H1 (cell line): ENCODE measurements at regions not wholly inside any gene's neighbourhood (a gene's known extent, or its start where the extent isn't known, plus 50 kb on each side); places are given as distances from the start of the nearest gene placed in this dataset.

Source experiments
- CTCF ChIA-PET: fragments of 300-600 bp; sonication (Branson Sonifier 250); formaldehyde crosslinking; loops from one replicate; lab custom pipeline; 2021; ENCODE audit not compliant: partially characterized antibody; lab: Charles Lee
- POLR2A ChIA-PET: fragments of 300-600 bp; sonication (Branson Sonifier 250); formaldehyde crosslinking; loops from one replicate; lab custom pipeline; 2021; ENCODE audit warnings: inconsistent platforms; ENCODE audit not compliant: partially characterized antibody; lab: Charles Lee
- DNase-seq, 2 experiments: peaks; one replicate each; pipeline versions ENCODE4 v3.0.0 to v3.0.0-alpha.2; 2010 to 2022; ENCODE audit warnings: low spot score in 2 of 2, low read depth in 1 of 2, mixed read lengths in 1 of 2
- FAIRE-seq: peaks from 2 replicates; lab custom pipeline; 2011; peaks lifted over from hg19 to GRCh38; lab: Jason Lieb, UNC
- H2AFZ ChIP-seq: 2 replicates; pipeline ENCODE4 v1.8.1; 2012; ENCODE audit warnings: low read length, inconsistent platforms
- H2AK5ac ChIP-seq: 2 replicates; pipeline ENCODE4 v1.6.1; 2013; ENCODE audit warnings: low read depth, low read length
- H2BK120ac ChIP-seq: replicated peaks from 2 replicates; pipeline ENCODE3; 2013; ENCODE audit warnings: low read depth, low read length, inconsistent platforms
- H2BK12ac ChIP-seq: 2 replicates; pipeline ENCODE4 v1.6.1; 2013; ENCODE audit warnings: low read depth, low read length
- H2BK15ac ChIP-seq: 2 replicates; pipeline ENCODE4 v1.6.1; 2013; ENCODE audit warnings: low read length
- H2BK20ac ChIP-seq: 2 replicates; pipeline ENCODE4 v1.6.1; 2013; ENCODE audit warnings: low read length
- H2BK5ac ChIP-seq: 2 replicates; pipeline ENCODE4 v1.6.1; 2013; ENCODE audit warnings: low read depth, low read length
- H3K14ac ChIP-seq: 2 replicates; pipeline ENCODE4 v1.6.1; 2013; ENCODE audit warnings: inconsistent platforms; ENCODE audit not compliant: insufficient read length
- H3K18ac ChIP-seq: 2 replicates; pipeline ENCODE4 v1.6.1; 2013; ENCODE audit warnings: low read length; ENCODE audit errors: extremely low read depth
- H3K23ac ChIP-seq: 2 replicates; pipeline ENCODE4 v1.6.1; 2013; ENCODE audit warnings: inconsistent platforms; ENCODE audit not compliant: insufficient read length
- H3K23me2 ChIP-seq: 2 replicates; pipeline ENCODE4 v1.6.1; 2013; ENCODE audit warnings: low read depth, low read length
- H3K27ac ChIP-seq: 2 replicates; pipeline ENCODE4 v1.6.1; 2011; ENCODE audit warnings: low read depth, low read length, inconsistent platforms
- H3K27me3 ChIP-seq, 4 experiments: replicated peaks in 1 of 4; 1 replicate in 1 of 4; 2 replicates in 3 of 4; pipeline versions ENCODE4 v1.6.1 to v1.8.1; 2011 to 2013; ENCODE audit warnings: low read length in 3 of 4, mild to moderate bottlenecking in 3 of 4, inconsistent platforms in 2 of 4, mixed read lengths in 2 of 4, moderate library complexity in 1 of 4; ENCODE audit not compliant: control insufficient read depth in 3 of 4, insufficient read depth in 3 of 4; ENCODE audit errors: extremely low read depth in 1 of 4
- H3K36me3 ChIP-seq, 4 experiments: 2 replicates each; pipeline versions ENCODE4 v1.6.1 to v1.8.1; 2011 to 2013; ENCODE audit warnings: mild to moderate bottlenecking in 4 of 4, low read length in 3 of 4, moderate library complexity in 2 of 4, control low read depth in 1 of 4, inconsistent platforms in 1 of 4; ENCODE audit not compliant: insufficient read depth in 4 of 4, control insufficient read depth in 2 of 4
- H3K4ac ChIP-seq: replicated peaks from 2 replicates; pipeline ENCODE3; 2013; ENCODE audit warnings: low read length, low read depth, mixed read lengths, inconsistent platforms; ENCODE audit not compliant: insufficient read length
- H3K4me1 ChIP-seq, 4 experiments: replicated peaks in 1 of 4; 1 replicate in 1 of 4; 2 replicates in 3 of 4; pipeline versions ENCODE4 v1.6.1 to v1.8.1; 2011 to 2013; ENCODE audit warnings: low read length in 3 of 4, inconsistent platforms in 2 of 4, mixed read lengths in 1 of 4; ENCODE audit not compliant: insufficient read depth in 4 of 4, control insufficient read depth in 3 of 4
- H3K4me2 ChIP-seq, 2 experiments: 2 replicates each; pipeline versions ENCODE4 v1.6.1 to v1.8.1; 2011 to 2013; ENCODE audit warnings: low read depth in 2 of 2, low read length in 2 of 2, control low read depth in 1 of 2, inconsistent platforms in 1 of 2, mild to moderate bottlenecking in 1 of 2; ENCODE audit not compliant: insufficient read depth in 1 of 2
- H3K4me3 ChIP-seq, 4 experiments: fragments of 200-600, 300-600 bp in 1 of 4; sonication (generic), shearing (Covaris generic), sonication (Bioruptor Twin) in 1 of 4; 2 replicates each; pipeline versions ENCODE4 v1.5.1 to v1.8.1; 2011 to 2016; ENCODE audit warnings: low read length in 4 of 4, low read depth in 3 of 4, control low read depth in 2 of 4, inconsistent platforms in 2 of 4, mild to moderate bottlenecking in 2 of 4, mixed read lengths in 1 of 4, moderate library complexity in 1 of 4; ENCODE audit not compliant: insufficient read depth in 2 of 4; ENCODE audit errors: extremely low read depth in 1 of 4
- H3K56ac ChIP-seq: replicated peaks from 2 replicates; pipeline ENCODE3; 2013; ENCODE audit warnings: low read depth, mild to moderate bottlenecking, mixed read lengths, low read length, inconsistent platforms; ENCODE audit not compliant: insufficient read length
- H3K79me1 ChIP-seq: 2 replicates; pipeline ENCODE4 v1.6.1; 2013; ENCODE audit warnings: low read depth, low read length, control low read depth
- H3K79me2 ChIP-seq, 2 experiments: 2 replicates each; pipeline versions ENCODE4 v1.6.1 to v1.8.1; 2012 to 2013; ENCODE audit warnings: low read length in 2 of 2, mild to moderate bottlenecking in 2 of 2, inconsistent platforms in 1 of 2; ENCODE audit not compliant: insufficient read depth in 2 of 2, control insufficient read depth in 1 of 2
- H3K9ac ChIP-seq, 4 experiments: replicated peaks in 1 of 4; 1 replicate in 1 of 4; 2 replicates in 3 of 4; pipeline versions ENCODE4 v1.6.1 to v1.8.1; 2011 to 2013; ENCODE audit warnings: low read depth in 3 of 4, low read length in 3 of 4, control low read depth in 2 of 4, mild to moderate bottlenecking in 2 of 4, moderate library complexity in 2 of 4, inconsistent platforms in 1 of 4; ENCODE audit errors: extremely low read depth in 1 of 4
- H3K9me3 ChIP-seq, 2 experiments: 2 replicates each; pipeline versions ENCODE4 v1.6.1 to v1.8.1; 2012 to 2013; ENCODE audit warnings: mild to moderate bottlenecking in 2 of 2, moderate library complexity in 2 of 2, control low read depth in 1 of 2, inconsistent platforms in 1 of 2, low read depth in 1 of 2, low read length in 1 of 2, mixed read lengths in 1 of 2; ENCODE audit not compliant: insufficient read depth in 2 of 2
- H4K20me1 ChIP-seq, 2 experiments: replicated peaks in 1 of 2; 2 replicates each; pipeline versions ENCODE3 to v1.8.1; 2011 to 2013; ENCODE audit warnings: inconsistent platforms in 2 of 2, low read length in 2 of 2, mild to moderate bottlenecking in 1 of 2; ENCODE audit not compliant: insufficient read depth in 2 of 2, control insufficient read depth in 1 of 2
- H4K5ac ChIP-seq: 2 replicates; pipeline ENCODE4 v1.6.1; 2013; ENCODE audit warnings: low read length, low read depth, mixed read lengths, inconsistent platforms; ENCODE audit not compliant: insufficient read length
- H4K8ac ChIP-seq: 2 replicates; pipeline ENCODE4 v1.8.0; 2013; ENCODE audit warnings: mild to moderate bottlenecking, moderate library complexity, low read length, inconsistent platforms; ENCODE audit not compliant: insufficient read depth; ENCODE audit errors: extremely low read depth
- H4K91ac ChIP-seq: replicated peaks from 2 replicates; pipeline ENCODE3; 2013; ENCODE audit warnings: low read length, mixed read lengths, inconsistent platforms; ENCODE audit not compliant: insufficient read length
- BCL11A ChIP-seq, 2 experiments: IDR thresholded peaks; one replicate each; pipeline ENCODE4 v1.6.1; 2011; ENCODE audit warnings: low read depth in 2 of 2, low read length in 2 of 2, mild to moderate bottlenecking in 2 of 2
- CBX8 ChIP-seq: fragments of 300-800, 300-1000 bp; sonication (generic); IDR thresholded peaks from 2 replicates; pipeline ENCODE4 v1.7.1; 2016; ENCODE audit warnings: low read depth, low read length, borderline replicate concordance
- CREB1 ChIP-seq: IDR thresholded peaks from 2 replicates; pipeline ENCODE4 v1.6.1; 2012; ENCODE audit warnings: inconsistent platforms
- EZH2 ChIP-seq: fragments of 200-600 bp; sonication (generic); IDR thresholded peaks from 2 replicates; pipeline ENCODE4 v1.7.1; 2012; ENCODE audit warnings: low read depth, mild to moderate bottlenecking, moderate library complexity, low read length, inconsistent platforms; ENCODE audit not compliant: severe bottlenecking
- FOSL1 ChIP-seq: IDR thresholded peaks from 2 replicates; pipeline ENCODE4 v1.6.1; 2011; ENCODE audit warnings: mild to moderate bottlenecking, low read depth, low read length, moderate library complexity; ENCODE audit not compliant: insufficient read depth
- GTF2F1 ChIP-seq: IDR thresholded peaks from 2 replicates; pipeline ENCODE4 v1.6.1; 2012; ENCODE audit warnings: low read depth, low read length, improper control_type of control experiment, borderline replicate concordance
- NRF1 ChIP-seq: IDR thresholded peaks from 2 replicates; pipeline ENCODE4 v1.6.1; 2011; ENCODE audit warnings: mild to moderate bottlenecking, low read depth, low read length, improper control_type of control experiment
- POLR2A ChIP-seq, 2 experiments: IDR thresholded peaks; 1 replicate in 1 of 2; 2 replicates in 1 of 2; pipeline ENCODE4 v1.6.1; 2011; ENCODE audit warnings: low read depth in 2 of 2, low read length in 2 of 2, mild to moderate bottlenecking in 2 of 2; ENCODE audit errors: control extremely low read depth in 1 of 2
- POLR2AphosphoS5 ChIP-seq: IDR thresholded peaks from 2 replicates; pipeline ENCODE4 v1.6.1; 2011; ENCODE audit warnings: low read depth, low read length
- POU5F1 ChIP-seq: IDR thresholded peaks from 2 replicates; pipeline ENCODE4 v1.6.1; 2011; ENCODE audit warnings: low read depth, mild to moderate bottlenecking, low read length, moderate library complexity
- SUZ12 ChIP-seq: fragments of 200-600 bp; sonication (generic); IDR thresholded peaks from 2 replicates; pipeline ENCODE4 v1.6.1; 2012; ENCODE audit warnings: mild to moderate bottlenecking, inconsistent platforms, low read length, moderate library complexity, mixed read lengths
- TCF12 ChIP-seq: IDR thresholded peaks from 2 replicates; pipeline ENCODE4 v1.6.1; 2011; ENCODE audit warnings: low read depth, mild to moderate bottlenecking, low read length
- TEAD4 ChIP-seq: IDR thresholded peaks from 2 replicates; pipeline ENCODE4 v1.6.1; 2012; ENCODE audit warnings: low read depth, low read length, inconsistent platforms, mixed read lengths
- WGBS, 2 experiments: shearing (Covaris generic) in 1 of 2; methylation state at CpG; one replicate each; pipeline versions ENCODE4 v1.1.6 to v1.1.7; 2013 to 2015; ENCODE audit warnings: low lambda C conversion rate in 2 of 2, mixed read lengths in 2 of 2, inconsistent platforms in 1 of 2, low coverage in 1 of 2, missing lambda C conversion rate in 1 of 2; ENCODE audit not compliant: insufficient replicate concordance in 2 of 2, insufficient coverage in 1 of 2, insufficient read length in 1 of 2; ENCODE audit errors: extremely low coverage in 1 of 2, missing lambda C conversion rate in 1 of 2; 5-methylcytosine and 5-hydroxymethylcytosine counted together
- TF ChIP-seq, protein P1 (sequence below), 3 experiments: IDR thresholded peaks; 1 replicate in 2 of 3; 2 replicates in 1 of 3; pipeline versions ENCODE4 v1.5.1 to v1.6.1; 2011; ENCODE audit warnings: low read length in 3 of 3, mild to moderate bottlenecking in 3 of 3, inconsistent platforms in 2 of 3, low read depth in 1 of 3, moderate library complexity in 1 of 3; ENCODE audit not compliant: insufficient read depth in 1 of 3; ENCODE audit errors: control extremely low read depth in 1 of 3

GRCh38 chr5:145463634-145464033 lies 371.5 kb downstream of the PRELID2 start:
- Histone ChIP-seq H3K56ac (no peak overlapping the region), H2BK20ac (no peak overlapping the region), H3K4me2 (no peak overlapping the region), H4K20me1 (no peaks in the 10 kb centered on the region), H3K23ac (no peak overlapping the region), H3K4ac (no peak overlapping the region), H3K9ac (no peak overlapping the region), H2BK15ac (no peak overlapping the region), H4K8ac (no peak overlapping the region), H2BK5ac (no peak overlapping the region), H4K5ac (no peak overlapping the region), H3K14ac (no peak overlapping the region), H2BK120ac (no peak overlapping the region), H2AK5ac (no peak overlapping the region), H4K91ac (no peak overlapping the region), H2AFZ (no peak overlapping the region), H3K27me3 (no peaks in the 10 kb centered on the region), H3K23me2 (no peaks in the 10 kb centered on the region; the same call in 1 of the 2 replicates), H3K4me1 (no peaks in the 10 kb centered on the region), H3K27ac (no peak overlapping the region), H3K79me2 (no peaks in the 10 kb centered on the region), H3K18ac (no peak overlapping the region), H3K36me3 (no peaks in the 10 kb centered on the region), H2BK12ac (no peak overlapping the region), H3K9me3 (no peaks in the 10 kb centered on the region), H3K4me3 (no peak overlapping the region), H3K79me1 (no peaks in the 10 kb centered on the region)
- POLR2A ChIA-PET: no interaction called here
- 86% methylated on average over 1 of the region's 1 CpG; no CpG with 5 or more reads in 1 of the 2 experiments for WGBS, 2 experiments
- CTCF ChIA-PET: no interaction called here
- DNase-seq (no peak), FAIRE-seq (no peak)
- TF ChIP-seq EZH2 (no peak), NRF1 (no peak), CBX8 (no peak), GTF2F1 (no peak), TEAD4 (no peak), POLR2A (IDR thresholded peaks at IDR 0.05; ENCODE audit: control extremely low read depth in 1 of 2, low read depth in 2 of 2, low read length in 2 of 2) (no peak), POU5F1 (no peak), POLR2AphosphoS5 (no peak), FOSL1 (no peak), BCL11A (IDR thresholded peaks at IDR 0.05; ENCODE audit: low read depth in 2 of 2, low read length in 2 of 2) (no peak), TCF12 (no peak), SUZ12 (no peak), CREB1 (no peak)
- TF ChIP-seq, protein P1, sequence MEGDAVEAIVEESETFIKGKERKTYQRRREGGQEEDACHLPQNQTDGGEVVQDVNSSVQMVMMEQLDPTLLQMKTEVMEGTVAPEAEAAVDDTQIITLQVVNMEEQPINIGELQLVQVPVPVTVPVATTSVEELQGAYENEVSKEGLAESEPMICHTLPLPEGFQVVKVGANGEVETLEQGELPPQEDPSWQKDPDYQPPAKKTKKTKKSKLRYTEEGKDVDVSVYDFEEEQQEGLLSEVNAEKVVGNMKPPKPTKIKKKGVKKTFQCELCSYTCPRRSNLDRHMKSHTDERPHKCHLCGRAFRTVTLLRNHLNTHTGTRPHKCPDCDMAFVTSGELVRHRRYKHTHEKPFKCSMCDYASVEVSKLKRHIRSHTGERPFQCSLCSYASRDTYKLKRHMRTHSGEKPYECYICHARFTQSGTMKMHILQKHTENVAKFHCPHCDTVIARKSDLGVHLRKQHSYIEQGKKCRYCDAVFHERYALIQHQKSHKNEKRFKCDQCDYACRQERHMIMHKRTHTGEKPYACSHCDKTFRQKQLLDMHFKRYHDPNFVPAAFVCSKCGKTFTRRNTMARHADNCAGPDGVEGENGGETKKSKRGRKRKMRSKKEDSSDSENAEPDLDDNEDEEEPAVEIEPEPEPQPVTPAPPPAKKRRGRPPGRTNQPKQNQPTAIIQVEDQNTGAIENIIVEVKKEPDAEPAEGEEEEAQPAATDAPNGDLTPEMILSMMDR (IDR thresholded peaks at IDR 0.05; ENCODE audit: control extremely low read depth in 1 of 3, insufficient read depth in 1 of 3, low read depth in 1 of 3, low read length in 3 of 3): no peak
